ENCODE measurements at regions not wholly inside any gene's neighbourhood (a gene's known extent, or its start where the extent isn't known, plus 50 kb on each side); places are given as distances from the start of the nearest gene placed in this dataset.

DNA sequence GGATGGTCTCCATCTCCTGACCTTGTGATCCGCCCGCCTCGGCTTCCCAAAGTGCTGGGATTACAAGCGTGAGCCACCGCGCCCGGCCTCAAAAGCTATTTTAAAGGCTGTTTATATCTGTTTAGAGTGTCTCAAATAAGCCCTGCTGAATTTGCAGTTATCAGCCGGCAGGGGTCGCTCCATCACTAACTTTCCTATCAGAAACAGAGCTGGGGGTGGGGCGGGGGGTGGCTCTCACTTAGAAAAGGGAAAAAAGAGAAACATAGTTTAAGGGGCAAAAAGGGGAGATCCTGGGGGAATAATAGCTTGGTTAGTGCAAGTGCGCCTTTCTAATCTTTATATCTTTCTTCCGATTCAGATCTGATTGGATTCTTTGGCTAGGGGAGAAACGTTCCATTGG, 450.7 kb downstream of the UBE2NL start:
- no peaks in the 10 kb centered on the region for H3K79me1 ChIP-seq (ENCODE audit: low read depth, low read length)
- no peaks in the 10 kb centered on the region for H3K9me3 ChIP-seq (replicated peaks in 1 of 2; ENCODE audit: control insufficient read depth in 2 of 2, insufficient read depth in 1 of 2, low read depth in 1 of 2, low read length in 2 of 2)
- no peak overlapping the region for H3K4ac ChIP-seq (ENCODE audit: low read length)
- H3K27me3 ChIP-seq (ENCODE audit: control insufficient read depth in 3 of 3, insufficient read depth in 3 of 3, low read depth in 1 of 3, low read length in 3 of 3) = no peaks in the 10 kb centered on the region
- H3K27ac ChIP-seq (replicated peaks; ENCODE audit: low read length) = no peak overlapping the region
- H3K4me2 ChIP-seq (ENCODE audit: insufficient read depth, low read length, poor library complexity, severe bottlenecking) = no peak overlapping the region
- H2BK15ac ChIP-seq (ENCODE audit: low read length) = no peak overlapping the region
- no peaks in the 10 kb centered on the region for H3K4me1 ChIP-seq (ENCODE audit: control insufficient read depth in 2 of 2, insufficient read depth in 1 of 2, low read depth in 1 of 2, low read length in 2 of 2)
- no peak overlapping the region for H3K18ac ChIP-seq (ENCODE audit: low read length)
- no peak overlapping the region for H2AFZ ChIP-seq (ENCODE audit: low read length)
- no peak overlapping the region for H3K14ac ChIP-seq (ENCODE audit: low read length)
- WGBS, 2 donors (ENCODE audit: extremely low coverage in 2 of 2, insufficient read length in 2 of 2, insufficient replicate concordance in 1 of 2) = no CpG with 5 or more reads among the region's 13 CpGs
- H3K36me3 ChIP-seq (replicated peaks in 1 of 2; ENCODE audit: control insufficient read depth in 2 of 2, insufficient read depth in 2 of 2, low read length in 2 of 2) = no peaks in the 10 kb centered on the region
- H3K4me3 ChIP-seq (ENCODE audit: low read length in 2 of 2) = no peak overlapping the region
- no peak overlapping the region for H3K23ac ChIP-seq (ENCODE audit: low read depth, low read length, poor library complexity)
- H4K91ac ChIP-seq (ENCODE audit: low read depth, low read length, poor library complexity) = no peak overlapping the region
- no peak overlapping the region for H2BK120ac ChIP-seq (ENCODE audit: low read depth, low read length)
- H3K9ac ChIP-seq (ENCODE audit: low read depth, low read length, poor library complexity) = no peak overlapping the region
- no peak for DNase-seq (ENCODE audit: low spot score)
- H2AK5ac ChIP-seq (ENCODE audit: low read depth, low read length) = no peak overlapping the region
- H2BK5ac ChIP-seq (ENCODE audit: low read length) = no peak overlapping the region
- H4K8ac ChIP-seq (ENCODE audit: low read depth, low read length) = no peak overlapping the region
- no peak overlapping the region for H2BK12ac ChIP-seq (ENCODE audit: low read length)

DNA sequence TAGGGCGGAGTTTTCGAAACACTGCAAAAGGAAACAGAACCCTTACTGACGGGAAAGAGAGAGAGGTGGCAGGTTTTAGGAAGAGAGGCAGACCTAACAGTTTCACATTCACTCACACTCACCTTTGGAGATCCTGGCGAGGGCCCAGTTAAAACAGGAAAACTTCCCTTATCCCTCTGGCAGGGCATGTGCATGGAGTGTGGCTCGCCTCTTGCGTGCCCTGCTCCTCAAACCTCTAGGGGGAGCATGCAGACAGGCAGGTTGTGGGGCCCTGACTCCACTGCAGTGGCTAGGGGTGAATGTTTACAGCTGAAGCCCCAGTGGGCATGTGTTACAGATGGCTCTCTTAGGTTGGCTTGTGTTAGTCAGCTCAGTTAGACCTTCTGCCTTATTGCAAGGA, 451.5 kb downstream of the UBE2NL start:
- H3K23ac ChIP-seq (ENCODE audit: low read depth, low read length, poor library complexity) = no peak overlapping the region
- no peak overlapping the region for H4K91ac ChIP-seq (ENCODE audit: low read depth, low read length, poor library complexity)
- no peak overlapping the region for H3K4me2 ChIP-seq (ENCODE audit: insufficient read depth, low read length, poor library complexity, severe bottlenecking)
- H3K9ac ChIP-seq (ENCODE audit: low read depth, low read length, poor library complexity) = no peak overlapping the region
- H2BK15ac ChIP-seq (ENCODE audit: low read length) = no peak overlapping the region
- no peak overlapping the region for H3K14ac ChIP-seq (ENCODE audit: low read length)
- no peak overlapping the region for H2AFZ ChIP-seq (ENCODE audit: low read length)
- H2BK12ac ChIP-seq (ENCODE audit: low read length) = no peak overlapping the region
- no peak overlapping the region for H2AK5ac ChIP-seq (ENCODE audit: low read depth, low read length)
- no peak overlapping the region for H3K4ac ChIP-seq (ENCODE audit: low read length)
- H3K27me3 ChIP-seq (ENCODE audit: control insufficient read depth in 3 of 3, insufficient read depth in 3 of 3, low read depth in 1 of 3, low read length in 3 of 3) = no peaks in the 10 kb centered on the region
- H2BK5ac ChIP-seq (ENCODE audit: low read length) = no peak overlapping the region
- no peaks in the 10 kb centered on the region for H3K4me1 ChIP-seq (ENCODE audit: control insufficient read depth in 2 of 2, insufficient read depth in 1 of 2, low read depth in 1 of 2, low read length in 2 of 2)
- no peaks in the 10 kb centered on the region for H3K36me3 ChIP-seq (replicated peaks in 1 of 2; ENCODE audit: control insufficient read depth in 2 of 2, insufficient read depth in 2 of 2, low read length in 2 of 2)
- H3K9me3 ChIP-seq (replicated peaks in 1 of 2; ENCODE audit: control insufficient read depth in 2 of 2, insufficient read depth in 1 of 2, low read depth in 1 of 2, low read length in 2 of 2) = no peaks in the 10 kb centered on the region
- H3K18ac ChIP-seq (ENCODE audit: low read length) = no peak overlapping the region
- no peak overlapping the region for H3K27ac ChIP-seq (replicated peaks; ENCODE audit: low read length)
- WGBS, 2 donors (ENCODE audit: extremely low coverage in 2 of 2, insufficient read length in 2 of 2, insufficient replicate concordance in 1 of 2) = no CpG with 5 or more reads among the region's 6 CpGs
- no peak overlapping the region for H4K8ac ChIP-seq (ENCODE audit: low read depth, low read length)
- no peak for DNase-seq (ENCODE audit: low spot score)
- H3K79me1 ChIP-seq (ENCODE audit: low read depth, low read length) = no peaks in the 10 kb centered on the region
- no peak overlapping the region for H3K4me3 ChIP-seq (ENCODE audit: low read length in 2 of 2)
- H2BK120ac ChIP-seq (ENCODE audit: low read depth, low read length) = no peak overlapping the region

DNA sequence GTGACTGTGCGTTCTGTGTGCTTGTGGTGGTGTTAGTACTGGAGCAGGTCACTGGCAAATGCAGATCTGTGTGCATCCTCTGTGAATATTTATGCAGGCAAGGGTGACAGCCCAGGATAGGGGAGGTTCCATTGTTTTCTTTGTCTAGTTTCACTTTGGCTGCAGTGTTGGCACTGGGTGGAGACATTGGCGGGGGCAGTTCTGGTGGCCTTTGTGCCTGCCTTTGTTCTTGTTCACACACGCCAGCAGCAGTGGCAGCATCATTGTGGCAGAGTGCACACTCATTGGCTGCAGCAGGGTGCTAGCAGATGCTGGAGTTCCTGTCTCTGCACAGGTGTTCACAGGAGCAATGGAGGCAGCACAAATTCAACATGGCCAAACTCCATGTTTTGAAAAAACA, 495.3 kb downstream of the UBE2NL start:
- H2AFZ ChIP-seq (ENCODE audit: low read length) = no peak overlapping the region
- no peaks in the 10 kb centered on the region for H3K9me3 ChIP-seq (replicated peaks in 1 of 2; ENCODE audit: control insufficient read depth in 2 of 2, insufficient read depth in 1 of 2, low read depth in 1 of 2, low read length in 2 of 2)
- H3K36me3 ChIP-seq (replicated peaks in 1 of 2; ENCODE audit: control insufficient read depth in 2 of 2, insufficient read depth in 2 of 2, low read length in 2 of 2) = no peaks in the 10 kb centered on the region
- no peak overlapping the region for H3K18ac ChIP-seq (ENCODE audit: low read length)
- H4K8ac ChIP-seq (ENCODE audit: low read depth, low read length) = no peak overlapping the region
- WGBS, 2 donors (ENCODE audit: extremely low coverage in 2 of 2, insufficient read length in 2 of 2, insufficient replicate concordance in 1 of 2) = no CpG with 5 or more reads among the region's 3 CpGs
- H2BK12ac ChIP-seq (ENCODE audit: low read length) = no peak overlapping the region
- H3K79me1 ChIP-seq (ENCODE audit: low read depth, low read length) = no peaks in the 10 kb centered on the region
- H3K27me3 ChIP-seq (ENCODE audit: control insufficient read depth in 3 of 3, insufficient read depth in 3 of 3, low read depth in 1 of 3, low read length in 3 of 3) = no peaks in the 10 kb centered on the region
- no peak overlapping the region for H2BK15ac ChIP-seq (ENCODE audit: low read length)
- H3K4me2 ChIP-seq (ENCODE audit: insufficient read depth, low read length, poor library complexity, severe bottlenecking) = no peak overlapping the region
- no peak overlapping the region for H2BK5ac ChIP-seq (ENCODE audit: low read length)
- H3K4me1 ChIP-seq (ENCODE audit: control insufficient read depth in 2 of 2, insufficient read depth in 1 of 2, low read depth in 1 of 2, low read length in 2 of 2) = no peaks in the 10 kb centered on the region
- H3K23ac ChIP-seq (ENCODE audit: low read depth, low read length, poor library complexity) = no peak overlapping the region
- no peak for DNase-seq (ENCODE audit: low spot score)
- H2BK120ac ChIP-seq (ENCODE audit: low read depth, low read length) = no peak overlapping the region
- H2AK5ac ChIP-seq (ENCODE audit: low read depth, low read length) = no peak overlapping the region
- no peak overlapping the region for H3K9ac ChIP-seq (ENCODE audit: low read depth, low read length, poor library complexity)
- no peak overlapping the region for H3K27ac ChIP-seq (replicated peaks; ENCODE audit: low read length)
- no peak overlapping the region for H4K91ac ChIP-seq (ENCODE audit: low read depth, low read length, poor library complexity)
- no peak overlapping the region for H3K4ac ChIP-seq (ENCODE audit: low read length)
- no peak overlapping the region for H3K14ac ChIP-seq (ENCODE audit: low read length)
- no peak overlapping the region for H3K4me3 ChIP-seq (ENCODE audit: low read length in 2 of 2)

DNA sequence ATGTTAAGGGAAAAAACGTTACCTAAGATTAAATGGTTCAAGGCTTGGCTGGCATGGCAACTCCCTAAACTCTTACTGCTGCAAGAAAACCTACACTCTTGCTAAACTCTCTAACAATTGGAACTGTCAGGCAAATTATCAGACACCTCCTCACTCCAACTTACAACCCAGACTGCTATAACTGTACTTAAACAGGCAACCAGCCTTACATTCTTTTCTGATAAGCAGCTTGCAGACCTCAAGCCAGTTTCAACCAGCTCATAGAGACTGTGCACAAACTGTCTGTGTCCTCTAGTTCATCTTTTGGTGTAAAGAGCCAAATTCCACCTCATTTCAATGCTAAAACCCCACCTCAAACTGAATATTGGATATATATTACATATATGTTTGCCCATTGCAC, 504.9 kb downstream of the UBE2NL start:
- H2AFZ ChIP-seq (ENCODE audit: low read length) = no peak overlapping the region
- H2BK15ac ChIP-seq (ENCODE audit: low read length) = no peak overlapping the region
- H3K27me3 ChIP-seq (ENCODE audit: control insufficient read depth in 3 of 3, insufficient read depth in 3 of 3, low read depth in 1 of 3, low read length in 3 of 3) = no peaks in the 10 kb centered on the region
- H3K4me1 ChIP-seq (ENCODE audit: control insufficient read depth in 2 of 2, insufficient read depth in 1 of 2, low read depth in 1 of 2, low read length in 2 of 2) = no peaks in the 10 kb centered on the region
- H2BK120ac ChIP-seq (ENCODE audit: low read depth, low read length) = no peak overlapping the region
- no peak overlapping the region for H4K8ac ChIP-seq (ENCODE audit: low read depth, low read length)
- no peak overlapping the region for H3K9ac ChIP-seq (ENCODE audit: low read depth, low read length, poor library complexity)
- no CpG with 5 or more reads among the region's 1 CpG for WGBS, 2 donors (ENCODE audit: extremely low coverage in 2 of 2, insufficient read length in 2 of 2, insufficient replicate concordance in 1 of 2)
- no peak overlapping the region for H3K4ac ChIP-seq (ENCODE audit: low read length)
- no peak overlapping the region for H2BK5ac ChIP-seq (ENCODE audit: low read length)
- H3K14ac ChIP-seq (ENCODE audit: low read length) = no peak overlapping the region
- no peak overlapping the region for H3K18ac ChIP-seq (ENCODE audit: low read length)
- H2AK5ac ChIP-seq (ENCODE audit: low read depth, low read length) = no peak overlapping the region
- no peak for DNase-seq (ENCODE audit: low spot score)
- no peak overlapping the region for H3K27ac ChIP-seq (replicated peaks; ENCODE audit: low read length)
- no peak overlapping the region for H3K4me3 ChIP-seq (ENCODE audit: low read length in 2 of 2)
- H3K4me2 ChIP-seq (ENCODE audit: insufficient read depth, low read length, poor library complexity, severe bottlenecking) = no peak overlapping the region
- no peaks in the 10 kb centered on the region for H3K9me3 ChIP-seq (replicated peaks in 1 of 2; ENCODE audit: control insufficient read depth in 2 of 2, insufficient read depth in 1 of 2, low read depth in 1 of 2, low read length in 2 of 2)
- H3K23ac ChIP-seq (ENCODE audit: low read depth, low read length, poor library complexity) = no peak overlapping the region
- no peaks in the 10 kb centered on the region for H3K36me3 ChIP-seq (replicated peaks in 1 of 2; ENCODE audit: control insufficient read depth in 2 of 2, insufficient read depth in 2 of 2, low read length in 2 of 2)
- no peak overlapping the region for H2BK12ac ChIP-seq (ENCODE audit: low read length)
- no peak overlapping the region for H4K91ac ChIP-seq (ENCODE audit: low read depth, low read length, poor library complexity)
- no peaks in the 10 kb centered on the region for H3K79me1 ChIP-seq (ENCODE audit: low read depth, low read length)

Data from neuronal stem cell (in vitro differentiated cells).